ENCODE measurements at regions not wholly inside any gene's neighbourhood (a gene's known extent, or its start where the extent isn't known, plus 50 kb on each side); places are given as distances from the start of the nearest gene placed in this dataset.
"Not testable (repeated sequence)": the region's sequence is repeated elsewhere in the genome, so short reads cannot be mapped to it uniquely, and the experiment has no call there.

GRCh38 chr7:68840991-68841390, 757.3 kb upstream of the AUTS2 start:
- no peak overlapping the region for H3K4me3 ChIP-seq (replicated peaks; ENCODE audit: low read depth, low read length)
- no peak for TF ChIP-seq CTCF (IDR thresholded peaks at IDR 0.05; ENCODE audit: low read length, missing control alignments)
- no peak for DNase-seq (ENCODE audit: low read depth)

- not testable (repeated sequence) for DNase-seq (ENCODE audit: low read depth); H3K4me3 ChIP-seq (replicated peaks; ENCODE audit: low read depth, low read length)
These were observed 754.3 kb upstream of the AUTS2 start for GRCh38 chr7:68843985-68844384.

GRCh38 chr7:68846811-68847325, 751.4 kb upstream of the AUTS2 start:
- H3K4me3 ChIP-seq (replicated peaks; ENCODE audit: low read depth, low read length), result no peak overlapping the region
- no peak for DNase-seq (ENCODE audit: low read depth)
- no peak for TF ChIP-seq CTCF (IDR thresholded peaks at IDR 0.05; ENCODE audit: low read length, missing control alignments)

- no peak for TF ChIP-seq CTCF (IDR thresholded peaks at IDR 0.05; ENCODE audit: low read length, missing control alignments)
- no peak overlapping the region for H3K4me3 ChIP-seq (replicated peaks; ENCODE audit: low read depth, low read length)
- no peak for DNase-seq (ENCODE audit: low read depth)
These were observed 745.0 kb upstream of the AUTS2 start for GRCh38 chr7:68853254-68853653.

DNA sequence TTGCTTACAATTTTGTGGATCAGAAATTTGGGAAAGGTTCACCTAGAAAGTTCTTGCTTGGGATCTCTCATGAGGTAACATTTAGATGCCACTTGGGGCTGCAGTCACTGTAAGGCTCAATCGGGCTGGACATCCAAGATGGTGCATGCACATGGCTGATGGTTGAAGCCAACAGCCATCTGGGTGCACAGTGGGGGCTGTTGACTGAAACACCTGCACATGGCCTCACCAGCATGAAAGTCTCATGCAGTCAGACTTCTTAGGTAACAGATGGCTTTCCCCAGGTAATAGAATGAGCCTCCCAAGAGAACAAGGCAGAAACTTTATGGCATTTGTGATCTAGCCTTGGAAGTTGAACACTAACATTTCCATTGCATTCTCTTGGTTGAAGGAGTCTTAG, 740.7 kb upstream of the AUTS2 start:
- no peak for DNase-seq (ENCODE audit: low read depth)
- TF ChIP-seq CTCF (IDR thresholded peaks at IDR 0.05; ENCODE audit: low read length, missing control alignments), result no peak
- H3K4me3 ChIP-seq (replicated peaks; ENCODE audit: low read depth, low read length), result no peak overlapping the region

- DNase-seq (ENCODE audit: low read depth), result no peak
- no peak for TF ChIP-seq CTCF (IDR thresholded peaks at IDR 0.05; ENCODE audit: low read length, missing control alignments)
- H3K4me3 ChIP-seq (replicated peaks; ENCODE audit: low read depth, low read length), result no peak overlapping the region
These were observed 739.8 kb upstream of the AUTS2 start for GRCh38 chr7:68858497-68858896.

DNA sequence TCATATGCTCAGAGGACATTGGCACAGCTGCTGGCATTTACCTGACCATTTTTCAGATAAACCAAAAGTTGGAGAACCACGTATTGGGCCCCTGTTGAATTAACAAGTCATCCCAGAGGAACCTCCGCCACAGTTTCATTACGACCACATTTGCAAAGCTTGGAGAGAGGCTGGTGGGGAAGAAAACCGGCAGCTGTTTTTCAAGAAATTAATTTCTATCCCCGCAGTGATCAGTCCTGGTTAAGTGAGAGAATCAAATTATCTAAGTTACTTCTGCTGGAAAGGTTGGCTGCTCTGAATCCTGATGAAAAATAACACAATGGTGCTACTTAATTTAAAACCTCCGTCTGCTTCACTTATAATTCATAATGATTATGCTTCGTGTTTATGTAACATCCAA, 737.1 kb upstream of the AUTS2 start:
- DNase-seq (ENCODE audit: low read depth), result no peak
- no peak for TF ChIP-seq CTCF (IDR thresholded peaks at IDR 0.05; ENCODE audit: low read length, missing control alignments)
- no peak overlapping the region for H3K4me3 ChIP-seq (replicated peaks; ENCODE audit: low read depth, low read length)
